ENCODE measurements at regions not wholly inside any gene's neighbourhood (a gene's known extent, or its start where the extent isn't known, plus 50 kb on each side); places are given as distances from the start of the nearest gene placed in this dataset.
"Not testable (repeated sequence)": the region's sequence is repeated elsewhere in the genome, so short reads cannot be mapped to it uniquely, and the experiment has no call there.

GRCh38 chr20:30556797-30557196 lies 700.7 kb upstream of the DEFB115 start:
- not testable (repeated sequence) for H3K79me2 ChIP-seq (ENCODE audit: insufficient read depth, low read length); H3K4me2 ChIP-seq (ENCODE audit: insufficient read depth, low read length); H3K36me3 ChIP-seq (ENCODE audit: insufficient read depth, low read length); H3K4me1 ChIP-seq (ENCODE audit: insufficient read depth, low read length); H3K9ac ChIP-seq (ENCODE audit: low read depth, low read length); H3K9me3 ChIP-seq (ENCODE audit: insufficient read depth, low read length, severe bottlenecking); H3K4me3 ChIP-seq (ENCODE audit: low read depth in 1 of 2, low read length in 2 of 2); DNase-seq; ATAC-seq (ENCODE audit: insufficient read depth, low read depth); H2AFZ ChIP-seq (ENCODE audit: low read depth, low read length); H4K20me1 ChIP-seq (ENCODE audit: insufficient read depth, low read length); H3K27ac ChIP-seq (ENCODE audit: low read length); H3K27me3 ChIP-seq (ENCODE audit: insufficient read depth, low read length, poor library complexity)

GRCh38 chr20:30565086-30565485 lies 692.4 kb upstream of the DEFB115 start:
- not testable (repeated sequence) for H3K36me3 ChIP-seq (ENCODE audit: insufficient read depth, low read length); H3K27me3 ChIP-seq (ENCODE audit: insufficient read depth, low read length, poor library complexity); H3K9me3 ChIP-seq (ENCODE audit: insufficient read depth, low read length, severe bottlenecking); H3K4me3 ChIP-seq (ENCODE audit: low read depth in 1 of 2, low read length in 2 of 2); ATAC-seq (ENCODE audit: insufficient read depth, low read depth); DNase-seq; H2AFZ ChIP-seq (ENCODE audit: low read depth, low read length); H3K9ac ChIP-seq (ENCODE audit: low read depth, low read length); H4K20me1 ChIP-seq (ENCODE audit: insufficient read depth, low read length); H3K4me1 ChIP-seq (ENCODE audit: insufficient read depth, low read length); H3K4me2 ChIP-seq (ENCODE audit: insufficient read depth, low read length); H3K79me2 ChIP-seq (ENCODE audit: insufficient read depth, low read length); H3K27ac ChIP-seq (ENCODE audit: low read length)

- not testable (repeated sequence) for H3K4me1 ChIP-seq (ENCODE audit: insufficient read depth, low read length); H3K27ac ChIP-seq (ENCODE audit: low read length); H3K9me3 ChIP-seq (ENCODE audit: insufficient read depth, low read length, severe bottlenecking); H3K79me2 ChIP-seq (ENCODE audit: insufficient read depth, low read length); H3K4me3 ChIP-seq (ENCODE audit: low read depth in 1 of 2, low read length in 2 of 2); ATAC-seq (ENCODE audit: insufficient read depth, low read depth); DNase-seq; H3K27me3 ChIP-seq (ENCODE audit: insufficient read depth, low read length, poor library complexity); H4K20me1 ChIP-seq (ENCODE audit: insufficient read depth, low read length); H3K36me3 ChIP-seq (ENCODE audit: insufficient read depth, low read length); H3K4me2 ChIP-seq (ENCODE audit: insufficient read depth, low read length); H3K9ac ChIP-seq (ENCODE audit: low read depth, low read length); H2AFZ ChIP-seq (ENCODE audit: low read depth, low read length)
Observed at GRCh38 chr20:30569867-30570266, 687.6 kb upstream of the DEFB115 start.

- H3K36me3 ChIP-seq (ENCODE audit: insufficient read depth, low read length); H3K4me2 ChIP-seq (ENCODE audit: insufficient read depth, low read length); H3K4me1 ChIP-seq (ENCODE audit: insufficient read depth, low read length); H2AFZ ChIP-seq (ENCODE audit: low read depth, low read length); H3K79me2 ChIP-seq (ENCODE audit: insufficient read depth, low read length); H4K20me1 ChIP-seq (ENCODE audit: insufficient read depth, low read length); ATAC-seq (ENCODE audit: insufficient read depth, low read depth); H3K27ac ChIP-seq (ENCODE audit: low read length); H3K9me3 ChIP-seq (ENCODE audit: insufficient read depth, low read length, severe bottlenecking); H3K4me3 ChIP-seq (ENCODE audit: low read depth in 1 of 2, low read length in 2 of 2); H3K27me3 ChIP-seq (ENCODE audit: insufficient read depth, low read length, poor library complexity); H3K9ac ChIP-seq (ENCODE audit: low read depth, low read length); DNase-seq: not testable (repeated sequence)
Observed at GRCh38 chr20:30570622-30571021, 686.8 kb upstream of the DEFB115 start.

- H3K4me1 ChIP-seq (ENCODE audit: insufficient read depth, low read length); H3K27ac ChIP-seq (ENCODE audit: low read length); H3K79me2 ChIP-seq (ENCODE audit: insufficient read depth, low read length); H3K27me3 ChIP-seq (ENCODE audit: insufficient read depth, low read length, poor library complexity); H4K20me1 ChIP-seq (ENCODE audit: insufficient read depth, low read length); H3K36me3 ChIP-seq (ENCODE audit: insufficient read depth, low read length); H3K9me3 ChIP-seq (ENCODE audit: insufficient read depth, low read length, severe bottlenecking); DNase-seq; H2AFZ ChIP-seq (ENCODE audit: low read depth, low read length); H3K4me2 ChIP-seq (ENCODE audit: insufficient read depth, low read length); H3K9ac ChIP-seq (ENCODE audit: low read depth, low read length); H3K4me3 ChIP-seq (ENCODE audit: low read depth in 1 of 2, low read length in 2 of 2); ATAC-seq (ENCODE audit: insufficient read depth, low read depth): not testable (repeated sequence)
Observed at GRCh38 chr20:30574337-30574736, 683.1 kb upstream of the DEFB115 start.

GRCh38 chr20:30579069-30579468 lies 678.4 kb upstream of the DEFB115 start:
- not testable (repeated sequence) for H3K27me3 ChIP-seq (ENCODE audit: insufficient read depth, low read length, poor library complexity); DNase-seq; H3K79me2 ChIP-seq (ENCODE audit: insufficient read depth, low read length); H3K4me3 ChIP-seq (ENCODE audit: low read depth in 1 of 2, low read length in 2 of 2); H3K9me3 ChIP-seq (ENCODE audit: insufficient read depth, low read length, severe bottlenecking); ATAC-seq (ENCODE audit: insufficient read depth, low read depth); H3K36me3 ChIP-seq (ENCODE audit: insufficient read depth, low read length); H3K9ac ChIP-seq (ENCODE audit: low read depth, low read length); H3K4me2 ChIP-seq (ENCODE audit: insufficient read depth, low read length); H3K4me1 ChIP-seq (ENCODE audit: insufficient read depth, low read length); H3K27ac ChIP-seq (ENCODE audit: low read length); H2AFZ ChIP-seq (ENCODE audit: low read depth, low read length); H4K20me1 ChIP-seq (ENCODE audit: insufficient read depth, low read length)

- H3K36me3 ChIP-seq (ENCODE audit: insufficient read depth, low read length); H3K4me1 ChIP-seq (ENCODE audit: insufficient read depth, low read length); H3K9ac ChIP-seq (ENCODE audit: low read depth, low read length); H3K27me3 ChIP-seq (ENCODE audit: insufficient read depth, low read length, poor library complexity); H4K20me1 ChIP-seq (ENCODE audit: insufficient read depth, low read length); DNase-seq; H3K4me2 ChIP-seq (ENCODE audit: insufficient read depth, low read length); ATAC-seq (ENCODE audit: insufficient read depth, low read depth); H3K4me3 ChIP-seq (ENCODE audit: low read depth in 1 of 2, low read length in 2 of 2); H2AFZ ChIP-seq (ENCODE audit: low read depth, low read length); H3K9me3 ChIP-seq (ENCODE audit: insufficient read depth, low read length, severe bottlenecking); H3K79me2 ChIP-seq (ENCODE audit: insufficient read depth, low read length); H3K27ac ChIP-seq (ENCODE audit: low read length): not testable (repeated sequence)
Observed at GRCh38 chr20:30579824-30580438, 677.5 kb upstream of the DEFB115 start.

GRCh38 chr20:30581839-30582238 lies 675.6 kb upstream of the DEFB115 start:
- not testable (repeated sequence) for H3K4me1 ChIP-seq (ENCODE audit: insufficient read depth, low read length); DNase-seq; H3K27ac ChIP-seq (ENCODE audit: low read length); H2AFZ ChIP-seq (ENCODE audit: low read depth, low read length); H3K79me2 ChIP-seq (ENCODE audit: insufficient read depth, low read length); H3K27me3 ChIP-seq (ENCODE audit: insufficient read depth, low read length, poor library complexity); ATAC-seq (ENCODE audit: insufficient read depth, low read depth); H3K4me2 ChIP-seq (ENCODE audit: insufficient read depth, low read length); H3K9me3 ChIP-seq (ENCODE audit: insufficient read depth, low read length, severe bottlenecking); H3K36me3 ChIP-seq (ENCODE audit: insufficient read depth, low read length); H3K4me3 ChIP-seq (ENCODE audit: low read depth in 1 of 2, low read length in 2 of 2); H4K20me1 ChIP-seq (ENCODE audit: insufficient read depth, low read length); H3K9ac ChIP-seq (ENCODE audit: low read depth, low read length)

All from DND-41 (cell line).